Iris pigment epithelial cell (primary cell): ENCODE measurements at regions not wholly inside any gene's neighbourhood (a gene's known extent, or its start where the extent isn't known, plus 50 kb on each side); places are given as distances from the start of the nearest gene placed in this dataset.
"Not testable (repeated sequence)": the region's sequence is repeated elsewhere in the genome, so short reads cannot be mapped to it uniquely, and the experiment has no call there.

ENCODE experiments used
- DNase-seq: peaks from one replicate; pipeline ENCODE4 v3.0.0-alpha.2; 2011; ENCODE audit warnings: low read depth

DNA sequence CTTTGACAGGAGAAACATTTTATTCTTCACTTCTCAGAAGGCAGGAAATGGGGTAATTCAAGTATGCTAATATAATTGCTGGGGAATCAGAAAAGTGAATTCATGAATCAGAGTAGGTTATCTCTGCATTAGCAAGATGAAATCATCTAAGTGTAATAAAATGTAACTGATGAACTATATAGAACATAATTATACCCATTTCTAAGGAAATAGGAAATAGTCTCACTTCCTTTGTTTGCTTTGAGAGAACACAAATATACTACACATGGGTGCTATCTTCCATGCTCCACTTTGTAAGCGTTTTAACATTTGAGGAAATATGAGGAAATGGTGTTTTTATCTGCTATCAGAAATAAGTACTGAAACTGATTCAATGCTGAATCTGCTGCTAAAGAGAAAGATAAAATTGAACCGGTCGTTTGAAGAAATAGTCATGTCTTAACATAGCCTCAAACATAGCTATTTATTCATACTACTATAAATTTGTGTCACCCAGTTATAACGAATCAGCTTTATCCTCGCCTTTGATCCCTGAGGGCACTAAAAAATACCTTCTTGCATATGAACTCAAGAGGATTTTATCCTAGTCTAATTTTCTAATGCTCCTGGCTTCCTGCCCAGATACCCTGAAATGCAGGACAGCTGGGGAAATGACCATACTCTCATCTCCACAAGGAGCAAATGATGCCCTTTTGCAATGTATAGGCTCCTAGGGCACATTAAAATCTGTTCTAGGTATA lies 696.0 kb downstream of the C12orf50 start:
- no peak for DNase-seq

- not testable (repeated sequence) for DNase-seq
Observed at GRCh38 chr12:87330071-87330555, 699.1 kb downstream of the C12orf50 start.

DNA sequence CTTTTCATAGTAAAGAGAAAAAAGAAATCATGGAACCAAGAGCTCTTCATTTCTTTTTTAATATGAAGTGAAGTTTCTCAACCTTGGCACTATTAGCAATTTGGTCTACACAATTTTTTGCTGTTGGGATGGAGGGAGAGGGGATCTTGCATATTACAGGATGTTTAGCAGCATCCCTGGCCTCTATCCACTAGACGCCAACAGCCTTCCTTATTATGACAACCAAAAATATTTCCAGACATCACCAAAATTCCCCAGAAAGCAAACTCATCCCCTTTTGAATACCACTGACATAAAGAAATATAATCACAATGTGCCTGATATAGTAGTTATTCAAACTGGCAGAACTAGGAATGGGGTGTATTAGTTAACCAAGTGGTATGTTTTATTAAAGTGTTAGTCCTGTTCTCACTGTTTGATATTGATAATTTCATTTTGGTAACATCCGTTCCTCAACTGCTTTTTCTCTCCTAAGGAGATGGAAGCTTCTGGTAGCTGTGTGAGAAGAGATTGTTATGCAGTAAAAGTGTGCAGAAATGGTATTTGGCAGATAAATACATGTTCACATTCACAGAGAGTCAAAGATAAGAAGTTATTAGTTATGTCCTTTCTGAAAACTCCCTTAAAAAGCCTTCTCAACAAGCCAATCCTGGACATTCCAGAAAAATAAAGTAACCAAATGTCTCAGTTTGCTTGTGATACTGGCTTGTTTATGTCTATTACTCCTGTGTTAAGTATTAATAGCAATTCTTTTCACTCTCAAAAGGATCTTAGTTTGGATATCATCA lies 699.9 kb downstream of the C12orf50 start:
- no peak for DNase-seq

- peak; percentile 93 for DNase-seq
Observed at GRCh38 chr12:87323369-87323768, 705.8 kb downstream of the C12orf50 start.

DNA sequence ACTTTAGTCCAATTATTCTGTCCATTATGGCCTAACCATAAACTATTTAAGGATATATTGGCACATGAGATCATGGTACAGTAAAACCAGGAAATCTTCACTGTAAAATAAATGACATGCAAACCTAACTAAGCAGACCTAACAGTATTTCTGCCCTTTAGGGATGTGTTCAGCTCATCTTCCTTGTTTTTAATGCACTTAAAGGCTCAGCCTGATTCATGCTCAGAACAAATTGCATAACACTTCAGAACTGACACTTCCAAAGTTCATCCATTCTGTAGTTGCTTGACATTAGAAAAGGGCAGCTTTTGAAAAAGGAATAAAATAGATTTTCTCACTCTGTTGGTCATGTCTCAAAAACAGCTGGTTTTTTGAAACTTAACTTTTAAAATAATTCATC lies 708.5 kb downstream of the C12orf50 start:
- peak; percentile 80 for DNase-seq

DNA sequence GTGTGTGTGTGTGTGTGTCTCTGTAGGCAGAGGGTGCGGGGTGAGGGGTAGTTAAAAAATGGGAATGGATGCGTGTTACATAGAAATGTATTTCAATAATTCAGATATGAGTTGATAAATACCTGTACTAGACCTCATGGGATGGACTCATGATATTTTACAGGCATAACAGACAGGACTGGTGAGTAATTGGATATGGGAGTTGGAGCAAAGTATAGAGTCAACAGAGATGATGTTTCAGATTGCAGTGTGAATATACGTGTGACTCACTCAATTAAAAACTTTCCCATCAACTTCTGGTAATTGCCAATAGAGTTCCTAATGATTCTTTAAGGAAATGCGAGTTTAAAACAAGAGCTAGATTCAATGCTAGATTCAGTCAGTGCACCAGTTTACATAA lies 711.9 kb downstream of the C12orf50 start:
- DNase-seq = peak; percentile 59

GRCh38 chr12:87311206-87311605 lies 718.0 kb downstream of the C12orf50 start:
- DNase-seq = peak; percentile 34

- no peak for DNase-seq
Observed at GRCh38 chr12:87310126-87310525, 719.1 kb downstream of the C12orf50 start.

DNA sequence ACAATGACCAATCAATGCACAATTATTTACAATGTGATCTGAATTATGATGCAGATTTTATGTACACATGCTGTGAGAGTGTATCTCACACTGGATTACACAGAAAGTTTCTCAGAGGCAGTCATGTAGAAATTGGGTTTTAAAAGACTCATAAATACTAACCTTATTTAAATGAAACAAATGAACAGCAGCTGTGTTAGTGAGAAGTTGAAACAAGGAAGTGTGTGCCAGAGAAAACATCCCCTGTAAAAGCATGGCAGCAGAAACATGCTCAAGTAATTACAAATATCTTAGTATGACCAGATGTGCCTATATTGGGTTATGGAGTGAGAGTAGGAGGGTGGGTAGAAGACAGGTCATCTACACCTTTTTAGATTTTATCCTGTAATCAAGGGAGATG lies 723.7 kb downstream of the C12orf50 start:
- DNase-seq = no peak

DNA sequence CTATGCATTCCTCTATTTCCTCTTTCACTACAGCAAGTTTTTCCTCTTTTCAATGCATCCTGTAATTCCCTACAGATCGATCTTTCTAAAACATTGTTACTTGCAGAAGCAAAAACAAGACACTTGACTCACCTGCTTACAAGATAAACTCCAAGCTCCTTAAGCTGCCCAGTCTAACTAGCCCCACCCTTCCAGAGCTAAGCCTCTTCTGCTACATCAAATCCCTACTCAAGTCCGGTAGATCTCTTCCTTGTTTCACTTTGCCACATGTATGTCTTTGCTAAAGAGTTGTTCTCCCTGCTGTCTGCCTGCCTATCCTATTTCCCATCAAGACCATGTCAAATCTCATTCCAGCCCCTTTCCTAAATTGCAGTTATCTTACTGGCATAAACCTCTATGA lies 724.8 kb downstream of the C12orf50 start:
- no peak for DNase-seq

- no peak for DNase-seq
Observed at GRCh38 chr12:87303396-87304012, 725.7 kb downstream of the C12orf50 start.

- DNase-seq = peak; percentile 21
Observed at GRCh38 chr12:87302126-87302745, 727.0 kb downstream of the C12orf50 start.

- DNase-seq = no peak
Observed at GRCh38 chr12:87290505-87290904, 738.7 kb downstream of the C12orf50 start.

DNA sequence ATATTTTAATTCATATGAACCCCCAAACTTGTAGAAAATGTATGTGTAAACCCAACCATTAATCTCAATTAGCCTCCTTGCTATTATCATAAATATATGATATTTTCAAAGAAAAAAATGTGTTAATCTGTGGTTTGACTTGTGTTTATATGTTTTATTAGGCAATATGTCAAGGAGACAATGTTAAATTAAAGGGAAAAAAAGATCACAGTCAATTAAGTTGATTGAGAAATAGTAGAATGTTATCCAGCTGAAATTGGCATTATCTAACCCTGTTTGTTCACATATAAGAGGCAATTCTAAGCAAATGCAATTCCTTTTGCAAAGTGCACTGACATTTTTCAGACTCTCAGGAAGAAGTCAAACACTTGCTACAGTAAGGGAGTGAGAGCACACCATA lies 745.3 kb downstream of the C12orf50 start:
- no peak for DNase-seq

GRCh38 chr12:87283111-87283510 lies 746.1 kb downstream of the C12orf50 start:
- DNase-seq = no peak

DNA sequence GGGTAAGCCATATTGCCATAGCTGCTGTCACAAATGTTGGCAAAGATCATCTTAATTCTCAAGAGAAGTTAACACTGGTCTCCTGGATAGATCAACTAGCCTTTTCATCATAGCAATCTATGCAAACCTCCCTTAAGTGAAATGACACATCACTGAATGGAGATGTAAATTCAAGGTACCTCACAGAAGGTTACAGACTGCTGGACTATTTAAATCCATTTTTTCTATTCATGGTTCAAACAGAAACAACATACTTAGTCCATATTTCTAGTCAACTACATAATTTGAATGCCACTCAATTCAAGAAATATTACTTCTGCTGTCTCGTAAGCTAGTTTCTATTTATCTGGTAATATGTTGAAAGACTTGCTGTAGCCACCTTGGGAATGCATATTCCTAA lies 748.3 kb downstream of the C12orf50 start:
- no peak for DNase-seq

- DNase-seq = no peak
Observed at GRCh38 chr12:87280356-87280755, 748.8 kb downstream of the C12orf50 start.

DNA sequence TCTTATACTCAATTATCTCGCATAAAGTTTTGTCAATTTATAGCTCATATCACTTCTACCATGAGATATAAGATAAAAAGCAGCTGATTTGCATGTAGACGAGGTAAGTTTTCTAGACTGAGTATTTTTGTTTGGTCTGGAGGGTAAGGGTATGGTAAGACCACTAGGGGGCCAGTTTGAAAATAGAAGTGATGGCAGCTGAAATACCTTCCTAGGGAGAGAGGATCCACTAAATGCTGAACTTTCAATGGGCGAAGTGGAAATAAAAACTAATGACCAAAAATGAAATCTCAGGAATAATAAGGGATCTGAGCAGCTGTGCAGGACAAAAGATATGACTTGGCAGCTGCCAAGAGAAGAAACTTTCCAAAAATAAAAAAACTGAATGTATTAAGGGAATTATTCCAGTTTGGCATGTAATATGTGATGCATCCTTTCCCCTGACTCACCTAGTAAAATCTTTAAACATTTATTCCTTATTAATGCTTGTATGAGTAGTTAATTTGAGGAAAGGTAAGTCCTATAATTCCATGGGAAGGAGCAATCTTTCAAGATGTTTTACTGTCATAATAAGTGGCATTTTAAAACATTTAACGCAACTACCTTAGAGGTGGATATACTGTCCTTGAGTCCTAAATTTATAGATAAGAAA lies 754.5 kb downstream of the C12orf50 start:
- peak; percentile 50 for DNase-seq

- no peak for DNase-seq
Observed at GRCh38 chr12:87272851-87273250, 756.4 kb downstream of the C12orf50 start.

- DNase-seq = peak; percentile 92
Observed at GRCh38 chr12:87270919-87271318, 758.3 kb downstream of the C12orf50 start.

DNA sequence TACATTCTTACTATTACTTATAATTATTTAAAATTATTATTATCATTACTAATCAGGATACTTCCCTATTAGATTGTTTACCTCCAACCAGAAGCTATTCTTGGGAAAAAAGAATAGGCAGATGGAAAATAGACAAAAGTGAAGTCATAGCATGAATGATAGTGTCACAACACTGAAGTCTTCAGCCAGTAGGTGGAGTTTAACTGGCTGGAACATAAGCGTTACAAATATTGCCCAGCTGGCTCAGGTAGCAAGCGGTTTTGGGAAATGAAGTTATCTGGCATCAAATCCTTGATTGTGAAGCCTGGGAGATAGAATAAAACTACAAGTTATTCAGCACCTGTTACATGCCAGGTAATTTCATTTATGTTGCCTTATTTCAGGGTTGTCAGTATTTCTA lies 762.9 kb downstream of the C12orf50 start:
- peak; percentile 27 for DNase-seq

- DNase-seq = peak; percentile 71
Observed at GRCh38 chr12:87259391-87259790, 769.8 kb downstream of the C12orf50 start.
